Ovary (tissue), 3 donors: ENCODE measurements at regions not wholly inside any gene's neighbourhood (a gene's known extent, or its start where the extent isn't known, plus 50 kb on each side); places are given as distances from the start of the nearest gene placed in this dataset.

Experiments
- EP300 ChIP-seq: sonication (generic); formaldehyde crosslinking; IDR thresholded peaks from one replicate; pipeline ENCODE4 v1.6.1; 2017; ENCODE audit warnings: antibody characterized with exemption
- POLR2A ChIP-seq: fragments of 450-650 bp; IDR thresholded peaks from one replicate; pipeline ENCODE4 v1.6.1; 2017; ENCODE audit warnings: antibody characterized with exemption, mild to moderate bottlenecking, moderate library complexity
- TF ChIP-seq, protein P1 (sequence below), 3 donors: fragments of 450-650 bp in 2 of 3; fragments of 200-600 bp in 1 of 3; IDR thresholded peaks; one replicate each; pipeline versions ENCODE4 v1.5.1 to v1.8.0; 2016 to 2022; ENCODE audit warnings: antibody characterized with exemption in 3 of 3, mild to moderate bottlenecking in 1 of 3
- donor health status: DM: no; HTN: no; CAD: no.

DNA sequence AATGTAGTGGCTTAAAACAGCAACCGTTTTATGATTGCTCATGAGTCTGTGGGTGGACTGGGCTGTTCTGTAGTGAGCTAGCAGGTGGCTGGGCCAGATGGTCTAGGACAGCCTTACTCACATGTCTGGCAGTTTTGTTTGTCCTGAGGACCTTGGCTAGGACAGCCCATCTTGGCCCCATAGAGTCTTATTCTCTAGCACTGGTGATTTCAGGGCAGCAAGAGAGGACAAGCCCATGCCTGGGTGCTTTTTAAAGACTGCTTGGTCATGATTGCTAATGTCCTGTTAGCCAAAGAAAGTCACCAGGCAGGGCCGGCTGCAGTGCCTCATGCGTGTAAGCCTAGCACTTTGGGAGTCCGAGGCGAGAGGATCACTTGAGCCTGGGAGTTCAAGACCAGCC lies 139.8 kb downstream of the KATNIP start:
- TF ChIP-seq, protein P1, sequence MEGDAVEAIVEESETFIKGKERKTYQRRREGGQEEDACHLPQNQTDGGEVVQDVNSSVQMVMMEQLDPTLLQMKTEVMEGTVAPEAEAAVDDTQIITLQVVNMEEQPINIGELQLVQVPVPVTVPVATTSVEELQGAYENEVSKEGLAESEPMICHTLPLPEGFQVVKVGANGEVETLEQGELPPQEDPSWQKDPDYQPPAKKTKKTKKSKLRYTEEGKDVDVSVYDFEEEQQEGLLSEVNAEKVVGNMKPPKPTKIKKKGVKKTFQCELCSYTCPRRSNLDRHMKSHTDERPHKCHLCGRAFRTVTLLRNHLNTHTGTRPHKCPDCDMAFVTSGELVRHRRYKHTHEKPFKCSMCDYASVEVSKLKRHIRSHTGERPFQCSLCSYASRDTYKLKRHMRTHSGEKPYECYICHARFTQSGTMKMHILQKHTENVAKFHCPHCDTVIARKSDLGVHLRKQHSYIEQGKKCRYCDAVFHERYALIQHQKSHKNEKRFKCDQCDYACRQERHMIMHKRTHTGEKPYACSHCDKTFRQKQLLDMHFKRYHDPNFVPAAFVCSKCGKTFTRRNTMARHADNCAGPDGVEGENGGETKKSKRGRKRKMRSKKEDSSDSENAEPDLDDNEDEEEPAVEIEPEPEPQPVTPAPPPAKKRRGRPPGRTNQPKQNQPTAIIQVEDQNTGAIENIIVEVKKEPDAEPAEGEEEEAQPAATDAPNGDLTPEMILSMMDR (IDR thresholded peaks at IDR 0.05) = no peak
- no peak for TF ChIP-seq POLR2A
- TF ChIP-seq EP300 = no peak
